ENCODE measurements at regions not wholly inside any gene's neighbourhood (a gene's known extent, or its start where the extent isn't known, plus 50 kb on each side); places are given as distances from the start of the nearest gene placed in this dataset.

DNA sequence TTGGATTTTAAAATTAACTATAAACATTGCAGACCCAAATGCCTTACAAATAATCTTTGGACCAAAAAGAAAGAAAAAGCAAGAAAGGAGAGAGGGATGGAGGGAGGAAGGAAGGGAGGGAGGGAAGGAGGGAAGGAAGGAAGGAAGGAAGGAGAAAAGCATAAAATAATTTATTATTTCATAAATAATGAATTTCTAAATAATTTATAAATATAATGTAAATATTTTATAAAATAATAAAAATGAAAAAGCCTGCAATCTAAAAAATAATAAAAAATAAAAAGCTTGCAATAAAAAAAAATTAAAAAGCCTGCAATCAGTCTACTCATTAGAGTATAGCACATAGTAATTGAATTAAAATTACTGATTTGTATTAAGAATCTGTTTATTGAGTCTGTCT, 614.3 kb downstream of the ISL1 start:
- no peaks in the 10 kb centered on the region for H3K9me3 ChIP-seq (ENCODE audit: low read length)
- H3K27ac ChIP-seq (ENCODE audit: low read length) = no peak overlapping the region
- H3K9me2 ChIP-seq (ENCODE audit: insufficient read depth, low read length) = no peaks in the 10 kb centered on the region
- H3K9ac ChIP-seq (ENCODE audit: low read length) = no peak overlapping the region
- no peaks in the 10 kb centered on the region for H3F3A ChIP-seq (ENCODE audit: insufficient read depth, low read length, poor library complexity, severe bottlenecking)
- no peak overlapping the region for H2AFZ ChIP-seq (ENCODE audit: low read depth, low read length)
- TF ChIP-seq, protein P1, sequence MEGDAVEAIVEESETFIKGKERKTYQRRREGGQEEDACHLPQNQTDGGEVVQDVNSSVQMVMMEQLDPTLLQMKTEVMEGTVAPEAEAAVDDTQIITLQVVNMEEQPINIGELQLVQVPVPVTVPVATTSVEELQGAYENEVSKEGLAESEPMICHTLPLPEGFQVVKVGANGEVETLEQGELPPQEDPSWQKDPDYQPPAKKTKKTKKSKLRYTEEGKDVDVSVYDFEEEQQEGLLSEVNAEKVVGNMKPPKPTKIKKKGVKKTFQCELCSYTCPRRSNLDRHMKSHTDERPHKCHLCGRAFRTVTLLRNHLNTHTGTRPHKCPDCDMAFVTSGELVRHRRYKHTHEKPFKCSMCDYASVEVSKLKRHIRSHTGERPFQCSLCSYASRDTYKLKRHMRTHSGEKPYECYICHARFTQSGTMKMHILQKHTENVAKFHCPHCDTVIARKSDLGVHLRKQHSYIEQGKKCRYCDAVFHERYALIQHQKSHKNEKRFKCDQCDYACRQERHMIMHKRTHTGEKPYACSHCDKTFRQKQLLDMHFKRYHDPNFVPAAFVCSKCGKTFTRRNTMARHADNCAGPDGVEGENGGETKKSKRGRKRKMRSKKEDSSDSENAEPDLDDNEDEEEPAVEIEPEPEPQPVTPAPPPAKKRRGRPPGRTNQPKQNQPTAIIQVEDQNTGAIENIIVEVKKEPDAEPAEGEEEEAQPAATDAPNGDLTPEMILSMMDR (IDR thresholded peaks at IDR 0.05; ENCODE audit: poor library complexity, severe bottlenecking) = no peak
- TF ChIP-seq MXI1 (conservative IDR thresholded peaks at IDR 0.05; ENCODE audit: poor library complexity, severe bottlenecking) (no peak), SMC3 (conservative IDR thresholded peaks at IDR 0.05; ENCODE audit: poor library complexity) (no peak), TAF1 (IDR thresholded peaks at IDR 0.05; ENCODE audit: low read depth) (no peak), EP300 (conservative IDR thresholded peaks at IDR 0.05; ENCODE audit: poor library complexity, severe bottlenecking) (no peak), POLR2AphosphoS5 (IDR thresholded peaks at IDR 0.05) (no peak), RAD21 (conservative IDR thresholded peaks at IDR 0.05) (no peak), EZH2 (IDR thresholded peaks at IDR 0.05; ENCODE audit: borderline replicate concordance, insufficient read depth, low read length, poor library complexity, severe bottlenecking) (no peak)
- TF ChIP-seq, protein P2, sequence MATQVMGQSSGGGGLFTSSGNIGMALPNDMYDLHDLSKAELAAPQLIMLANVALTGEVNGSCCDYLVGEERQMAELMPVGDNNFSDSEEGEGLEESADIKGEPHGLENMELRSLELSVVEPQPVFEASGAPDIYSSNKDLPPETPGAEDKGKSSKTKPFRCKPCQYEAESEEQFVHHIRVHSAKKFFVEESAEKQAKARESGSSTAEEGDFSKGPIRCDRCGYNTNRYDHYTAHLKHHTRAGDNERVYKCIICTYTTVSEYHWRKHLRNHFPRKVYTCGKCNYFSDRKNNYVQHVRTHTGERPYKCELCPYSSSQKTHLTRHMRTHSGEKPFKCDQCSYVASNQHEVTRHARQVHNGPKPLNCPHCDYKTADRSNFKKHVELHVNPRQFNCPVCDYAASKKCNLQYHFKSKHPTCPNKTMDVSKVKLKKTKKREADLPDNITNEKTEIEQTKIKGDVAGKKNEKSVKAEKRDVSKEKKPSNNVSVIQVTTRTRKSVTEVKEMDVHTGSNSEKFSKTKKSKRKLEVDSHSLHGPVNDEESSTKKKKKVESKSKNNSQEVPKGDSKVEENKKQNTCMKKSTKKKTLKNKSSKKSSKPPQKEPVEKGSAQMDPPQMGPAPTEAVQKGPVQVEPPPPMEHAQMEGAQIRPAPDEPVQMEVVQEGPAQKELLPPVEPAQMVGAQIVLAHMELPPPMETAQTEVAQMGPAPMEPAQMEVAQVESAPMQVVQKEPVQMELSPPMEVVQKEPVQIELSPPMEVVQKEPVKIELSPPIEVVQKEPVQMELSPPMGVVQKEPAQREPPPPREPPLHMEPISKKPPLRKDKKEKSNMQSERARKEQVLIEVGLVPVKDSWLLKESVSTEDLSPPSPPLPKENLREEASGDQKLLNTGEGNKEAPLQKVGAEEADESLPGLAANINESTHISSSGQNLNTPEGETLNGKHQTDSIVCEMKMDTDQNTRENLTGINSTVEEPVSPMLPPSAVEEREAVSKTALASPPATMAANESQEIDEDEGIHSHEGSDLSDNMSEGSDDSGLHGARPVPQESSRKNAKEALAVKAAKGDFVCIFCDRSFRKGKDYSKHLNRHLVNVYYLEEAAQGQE (IDR thresholded peaks at IDR 0.05; ENCODE audit: borderline replicate concordance) = no peak
- no peak overlapping the region for H3K4me2 ChIP-seq (ENCODE audit: low read length)
- no peak overlapping the region for H3K4me3 ChIP-seq (ENCODE audit: low read length)
- no peaks in the 10 kb centered on the region for H3K79me2 ChIP-seq (replicated peaks; ENCODE audit: insufficient read depth, low read length)
- H4K20me1 ChIP-seq (ENCODE audit: insufficient read depth) = no peaks in the 10 kb centered on the region
- no peaks in the 10 kb centered on the region for H3K36me3 ChIP-seq (ENCODE audit: insufficient read depth, low read length)
- no peaks in the 10 kb centered on the region for H3K27me3 ChIP-seq (ENCODE audit: insufficient read depth, low read depth, low read length)

DNA sequence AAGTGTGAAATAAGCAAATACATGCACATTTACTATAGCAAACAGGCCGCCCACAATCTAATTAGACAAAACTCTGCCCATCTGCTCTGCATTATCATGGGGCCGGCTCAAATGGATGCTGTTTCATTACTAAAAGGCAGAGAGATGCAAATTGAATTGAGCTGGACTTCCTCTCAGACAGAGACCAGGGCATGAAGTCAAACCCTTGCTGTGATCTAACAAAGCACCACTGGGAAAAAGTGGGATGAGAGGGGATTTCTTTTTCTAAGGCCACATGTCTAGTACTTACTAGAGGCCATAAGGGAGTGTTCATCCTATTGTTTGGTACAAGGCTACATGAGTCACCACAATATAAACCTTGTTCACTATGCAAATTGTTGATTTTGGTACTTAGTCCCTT, 614.7 kb downstream of the ISL1 start:
- H3K9me3 ChIP-seq (ENCODE audit: low read length) = no peaks in the 10 kb centered on the region
- H2AFZ ChIP-seq (ENCODE audit: low read depth, low read length) = no peak overlapping the region
- no peaks in the 10 kb centered on the region for H4K20me1 ChIP-seq (ENCODE audit: insufficient read depth)
- no peaks in the 10 kb centered on the region for H3F3A ChIP-seq (ENCODE audit: insufficient read depth, low read length, poor library complexity, severe bottlenecking)
- no peaks in the 10 kb centered on the region for H3K27me3 ChIP-seq (ENCODE audit: insufficient read depth, low read depth, low read length)
- H3K36me3 ChIP-seq (ENCODE audit: insufficient read depth, low read length) = no peaks in the 10 kb centered on the region
- H3K79me2 ChIP-seq (replicated peaks; ENCODE audit: insufficient read depth, low read length) = no peaks in the 10 kb centered on the region
- H3K9me2 ChIP-seq (ENCODE audit: insufficient read depth, low read length) = no peaks in the 10 kb centered on the region
- H3K4me2 ChIP-seq (ENCODE audit: low read length) = no peak overlapping the region
- TF ChIP-seq POLR2AphosphoS5 (IDR thresholded peaks at IDR 0.05) = no peak
- TF ChIP-seq RAD21 (conservative IDR thresholded peaks at IDR 0.05) = no peak
- TF ChIP-seq, protein P2 (IDR thresholded peaks at IDR 0.05; ENCODE audit: borderline replicate concordance) = no peak
- no peak for TF ChIP-seq EZH2 (IDR thresholded peaks at IDR 0.05; ENCODE audit: borderline replicate concordance, insufficient read depth, low read length, poor library complexity, severe bottlenecking)
- no peak for TF ChIP-seq MXI1 (conservative IDR thresholded peaks at IDR 0.05; ENCODE audit: poor library complexity, severe bottlenecking)
- no peak for TF ChIP-seq TAF1 (IDR thresholded peaks at IDR 0.05; ENCODE audit: low read depth)
- TF ChIP-seq EP300 (conservative IDR thresholded peaks at IDR 0.05; ENCODE audit: poor library complexity, severe bottlenecking) = no peak
- no peak overlapping the region for H3K27ac ChIP-seq (ENCODE audit: low read length)
- no peak overlapping the region for H3K4me3 ChIP-seq (ENCODE audit: low read length)
- H3K9ac ChIP-seq (ENCODE audit: low read length) = no peak overlapping the region
